Adrenal gland (tissue), 5 donors: ENCODE measurements at regions not wholly inside any gene's neighbourhood (a gene's known extent, or its start where the extent isn't known, plus 50 kb on each side); places are given as distances from the start of the nearest gene placed in this dataset.

Source experiments
- CTCF ChIP-seq, 6 experiments: fragments of 450-650 bp in 4 of 6; fragments of 200-600 bp in 2 of 6; sonication (generic) in 1 of 6; IDR thresholded peaks; 1 replicate in 5 of 6; 2 replicates in 1 of 6; pipeline versions ENCODE4 v1.5.1 to v1.8.0; 2016 to 2021; ENCODE audit warnings: antibody characterized with exemption in 6 of 6, mild to moderate bottlenecking in 2 of 6, moderate library complexity in 1 of 6
- POLR2A ChIP-seq, 2 donors: fragments of 450-650 bp; IDR thresholded peaks; one replicate each; pipeline ENCODE4 v1.6.1; 2017; ENCODE audit warnings: antibody characterized with exemption in 2 of 2, mild to moderate bottlenecking in 2 of 2, moderate library complexity in 1 of 2
- donor health status: DM: no; HTN: no; CAD: no.

DNA sequence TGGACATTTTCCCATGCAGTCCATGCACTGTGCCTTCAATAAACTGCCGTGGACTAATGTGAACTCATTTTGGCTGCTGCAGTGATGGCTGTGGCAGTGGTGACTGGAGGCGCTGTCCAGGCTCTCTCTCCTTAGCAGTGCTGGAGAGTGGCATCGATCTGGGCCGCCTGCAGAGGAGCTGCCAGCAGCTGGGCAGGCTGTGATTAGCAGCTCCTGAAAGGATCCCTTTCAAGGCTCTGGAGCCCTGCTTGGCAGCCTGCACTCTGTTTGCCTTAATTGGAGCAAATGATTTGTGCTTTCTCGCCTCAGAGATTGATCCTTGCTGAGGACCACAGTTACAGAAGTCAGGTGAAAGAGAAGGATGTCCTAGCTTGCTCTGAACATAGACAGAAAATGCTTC lies 130.1 kb upstream of the VWC2 start:
- TF ChIP-seq CTCF (IDR thresholded peaks at IDR 0.05) (no peak), POLR2A (IDR thresholded peaks at IDR 0.05) (no peak)
